ENCODE measurements at regions not wholly inside any gene's neighbourhood (a gene's known extent, or its start where the extent isn't known, plus 50 kb on each side); places are given as distances from the start of the nearest gene placed in this dataset.

DNA sequence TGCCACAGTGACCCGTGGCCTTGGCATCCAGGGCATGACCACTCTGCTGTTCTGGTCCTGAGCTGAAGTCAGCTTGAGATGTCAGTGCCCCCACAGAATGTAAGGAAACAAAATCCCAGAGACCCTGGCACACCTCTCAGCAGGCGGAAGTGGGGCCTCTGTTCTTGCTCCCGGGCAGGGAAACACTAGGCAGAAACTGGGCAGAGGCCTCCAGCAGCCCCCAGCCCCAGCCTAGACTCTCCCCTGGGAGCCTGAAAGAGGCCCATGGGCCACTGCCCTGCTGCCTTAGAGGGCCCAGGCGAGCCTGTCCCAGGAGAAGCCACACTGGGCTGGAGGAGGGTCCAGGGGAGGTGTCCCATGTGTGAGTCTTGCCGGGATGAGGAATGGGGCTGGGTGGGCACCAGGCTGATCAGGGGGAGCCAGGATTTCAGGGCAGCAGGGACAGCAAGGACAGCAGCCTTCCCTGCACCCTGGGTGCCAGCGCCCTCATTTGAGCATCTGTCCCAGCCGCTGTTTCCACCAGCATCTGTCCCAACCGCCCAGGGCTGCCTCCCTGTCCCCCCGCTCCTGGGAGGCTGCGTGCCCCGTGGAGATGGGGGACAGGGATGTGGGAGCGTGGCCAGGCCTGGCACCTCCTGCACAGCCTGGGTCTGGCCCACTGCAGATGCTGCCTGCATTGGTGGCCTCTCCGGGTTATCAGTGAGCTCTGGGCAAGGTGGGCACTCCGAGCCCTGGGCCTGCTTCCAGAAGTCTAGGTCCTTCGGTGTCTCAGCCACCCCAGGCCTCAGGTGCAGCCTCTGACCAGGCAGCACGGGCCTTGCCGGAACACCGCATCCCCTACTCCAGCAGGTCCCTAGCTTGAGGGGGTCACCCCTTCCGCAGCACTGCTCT is 1072.4 kb downstream of the BRD1 start:
- DNase-seq: no peak

DNA sequence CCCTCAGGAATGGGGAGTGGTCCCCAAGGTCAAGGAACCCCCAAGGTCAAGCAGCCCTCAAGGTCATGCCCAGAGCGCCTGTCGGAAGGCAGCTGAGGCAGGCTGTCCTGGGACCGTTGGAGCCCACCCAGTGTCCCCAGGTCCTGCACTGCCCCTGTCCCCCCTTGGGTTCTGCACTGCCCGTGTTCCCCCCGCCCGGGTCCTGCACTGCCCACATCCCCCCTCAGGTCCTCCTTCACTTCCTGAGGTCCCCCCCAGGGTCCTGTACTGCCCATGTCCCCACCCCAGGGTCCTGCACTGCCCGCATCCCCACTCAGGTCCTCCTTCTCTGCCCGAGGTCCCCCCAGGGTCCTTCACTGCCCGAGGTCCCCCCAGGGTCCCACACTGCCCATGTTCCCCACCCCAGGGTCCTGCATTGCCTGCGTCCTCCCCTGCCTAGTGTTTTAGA is 1073.0 kb downstream of the BRD1 start:
- DNase-seq: no peak

DNA sequence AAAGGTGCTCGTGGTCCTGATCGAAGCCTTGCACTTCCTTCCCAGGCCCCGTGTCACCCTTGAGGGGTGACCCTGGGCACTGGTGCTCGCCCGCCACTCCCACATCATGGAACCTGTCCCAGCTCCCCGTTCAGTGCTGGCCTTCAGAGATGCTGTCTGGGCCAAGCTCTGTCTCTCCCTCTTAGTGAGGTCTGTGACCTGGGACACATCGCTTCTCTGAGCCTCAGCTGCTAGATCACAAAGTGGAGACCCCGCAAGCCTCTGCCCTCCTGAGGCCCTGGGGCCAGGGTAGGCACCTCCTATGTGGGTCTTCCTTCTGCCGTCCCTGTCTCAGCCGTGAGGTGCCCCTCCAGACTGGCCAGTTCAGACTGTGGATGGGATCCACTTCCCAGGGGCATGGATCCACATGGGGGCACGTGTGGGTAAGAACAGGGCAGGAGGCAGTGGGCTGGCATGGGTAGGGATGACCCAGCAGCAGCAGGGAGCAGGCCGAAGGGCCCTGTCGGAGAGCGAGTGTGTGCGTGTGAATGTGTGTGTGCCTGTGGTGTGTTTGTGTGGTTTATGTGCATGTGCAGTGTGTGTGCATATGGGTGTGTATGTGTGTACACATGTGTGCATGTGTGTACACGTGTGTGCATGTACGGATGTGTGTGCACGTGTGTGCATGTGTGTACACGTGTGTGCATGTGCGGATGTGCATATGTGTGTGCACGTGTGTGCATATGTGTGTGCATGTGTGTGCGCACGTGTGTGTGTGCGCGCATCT is 1073.7 kb downstream of the BRD1 start:
- DNase-seq: no peak

DNA sequence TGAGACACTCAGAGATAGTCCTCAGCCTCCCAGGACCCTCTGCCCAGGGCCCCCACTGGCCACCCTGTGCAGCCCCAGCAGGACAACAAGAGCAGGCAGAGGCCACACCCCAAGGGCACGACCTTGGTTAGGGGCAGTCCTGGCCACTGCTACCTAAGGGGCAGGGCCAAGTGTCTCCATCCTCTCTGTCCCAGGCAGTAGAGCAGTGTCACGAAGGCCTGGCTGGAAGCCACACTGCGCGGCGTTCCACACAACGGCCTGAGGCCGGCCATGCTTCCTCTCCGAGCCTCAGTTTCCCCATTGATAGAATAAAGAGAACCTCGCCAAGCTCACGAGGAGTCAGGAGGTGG is 1074.3 kb downstream of the BRD1 start:
- DNase-seq: no peak

DNA sequence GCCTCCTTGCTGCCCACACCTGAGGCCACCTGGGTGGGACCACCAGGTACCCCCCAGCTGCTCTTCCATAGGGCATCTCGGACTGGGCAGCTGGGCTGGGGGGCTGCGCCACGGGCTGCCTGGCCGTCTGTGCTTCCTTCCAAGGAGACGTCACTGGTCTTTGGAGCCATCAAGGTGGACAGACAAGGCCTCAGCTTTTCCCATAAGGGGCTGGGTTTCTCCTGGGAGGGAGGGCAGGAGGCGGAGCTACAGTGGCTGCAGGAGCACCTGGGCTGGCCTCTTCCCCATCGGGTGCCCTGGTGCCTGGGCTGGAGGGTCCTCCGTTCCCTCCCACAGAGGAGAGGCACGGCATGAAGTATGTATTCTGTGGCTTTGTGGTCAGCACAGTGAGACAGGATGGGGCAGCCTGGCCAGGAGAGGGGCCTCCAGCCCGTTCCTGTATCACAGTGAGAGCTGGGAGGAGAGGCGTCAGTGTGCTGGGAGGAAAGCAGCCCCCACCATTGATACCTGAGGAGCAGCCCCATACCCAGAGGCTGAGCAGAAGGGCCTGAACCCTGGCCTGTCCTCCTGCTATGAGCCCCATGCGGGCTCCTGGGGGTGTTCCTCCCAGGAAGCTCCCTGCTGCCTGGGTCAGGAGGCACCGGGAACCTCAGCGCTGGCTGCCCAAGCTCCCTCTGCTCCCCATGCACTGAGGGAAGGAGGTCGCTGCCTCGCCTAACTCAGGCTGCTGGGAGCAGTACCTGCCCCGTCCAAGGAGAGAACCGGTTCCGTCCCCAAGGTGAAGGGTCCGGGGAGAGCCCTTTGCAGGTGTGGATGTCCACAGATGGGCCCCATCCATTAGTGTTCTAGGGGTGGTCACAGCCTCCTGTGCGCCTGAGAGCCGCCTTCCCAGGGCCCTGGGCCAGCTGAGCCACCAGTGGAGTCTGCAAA is 1075.0 kb downstream of the BRD1 start:
- no peak for DNase-seq

DNA sequence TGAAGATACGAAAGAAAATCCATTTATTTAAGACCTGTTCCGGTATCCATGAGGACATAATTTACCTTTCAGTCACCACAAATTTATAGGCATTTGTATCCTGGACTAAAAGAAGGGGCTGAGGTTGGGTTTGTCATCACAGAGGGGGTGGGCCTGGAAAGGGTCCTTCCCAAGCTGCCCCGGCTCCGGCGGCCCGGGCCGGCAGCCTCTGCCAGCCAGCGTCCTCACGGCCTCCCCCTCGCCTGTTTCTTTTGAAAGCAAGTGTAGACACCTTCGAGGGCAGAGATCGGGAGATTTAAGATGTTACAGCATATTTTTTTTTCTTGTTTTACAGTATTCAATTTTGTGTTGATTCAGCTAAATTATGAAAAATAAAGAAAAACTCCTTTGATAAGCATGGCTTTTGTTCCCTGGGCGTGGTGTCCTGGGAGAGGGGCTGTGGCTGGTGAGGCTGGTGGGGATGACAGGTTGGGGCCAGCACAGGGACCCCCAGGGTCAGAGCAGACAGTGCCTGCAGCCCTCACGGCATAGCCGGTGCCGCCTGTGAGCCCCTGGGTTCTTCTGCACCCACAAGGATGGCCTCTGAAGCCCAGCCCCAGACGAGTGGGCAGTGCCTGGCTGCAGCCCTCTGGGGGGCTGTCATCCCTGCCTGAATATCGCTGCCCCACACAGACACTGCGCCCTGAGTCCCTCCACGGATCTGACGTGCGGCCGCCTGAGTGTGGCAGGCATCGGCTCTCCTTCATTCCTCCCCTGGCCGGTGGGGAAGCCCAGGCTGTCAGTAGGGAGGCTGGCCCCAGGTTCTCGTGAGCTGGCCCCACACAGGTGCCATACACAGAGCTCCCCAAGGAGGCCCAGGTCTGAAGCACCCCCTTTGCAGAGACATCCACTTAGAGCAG is 1075.9 kb downstream of the BRD1 start:
- DNase-seq: no peak

DNA sequence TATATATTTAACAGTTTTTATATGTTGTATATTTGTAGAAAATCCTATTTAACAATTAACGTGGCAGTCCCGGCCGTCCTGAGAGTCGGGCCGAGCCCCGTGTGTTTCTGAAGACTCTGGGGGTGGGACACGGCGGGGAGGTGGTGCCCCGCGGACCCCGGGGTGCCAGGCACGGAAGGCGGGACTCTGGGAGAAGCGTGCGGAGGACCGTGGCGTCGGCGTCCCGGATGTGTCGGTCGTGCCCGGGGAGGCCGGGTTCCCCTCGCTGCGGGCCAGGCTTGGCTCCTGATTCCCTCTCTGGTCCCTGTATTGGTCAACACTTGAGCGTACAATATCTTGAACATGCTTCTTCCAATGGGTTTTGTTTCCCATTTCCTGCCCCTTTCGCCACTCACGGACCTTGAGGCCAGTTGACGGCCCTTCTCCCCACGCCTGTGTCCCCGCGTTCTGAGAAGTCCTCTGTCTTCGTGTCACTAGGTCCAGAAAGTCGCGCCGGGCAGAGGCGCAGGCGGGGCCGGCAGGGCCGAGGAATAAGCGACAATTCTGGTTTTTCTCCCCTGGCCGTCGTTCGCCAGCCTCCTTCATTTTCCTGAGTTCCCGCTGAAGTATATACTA is 1076.7 kb downstream of the BRD1 start:
- no peak for DNase-seq

DNA sequence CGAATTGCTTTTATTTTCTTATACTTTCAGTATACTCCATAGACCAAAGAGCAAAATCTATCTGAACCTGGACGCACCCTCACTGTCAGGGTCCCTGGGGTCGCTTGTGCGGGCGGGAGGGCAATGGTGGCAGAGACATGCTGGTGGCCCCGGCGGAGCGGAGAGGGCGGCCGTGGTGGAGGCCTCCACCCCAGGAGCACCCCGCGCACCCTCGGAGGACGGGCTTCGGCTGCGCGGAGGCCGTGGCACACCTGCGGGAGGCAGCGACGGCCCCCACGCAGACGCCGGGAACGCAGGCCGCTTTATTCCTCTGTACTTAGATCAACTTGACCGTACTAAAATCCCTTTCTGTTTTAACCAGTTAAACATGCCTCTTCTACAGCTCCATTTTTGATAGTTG is 1077.4 kb downstream of the BRD1 start:
- DNase-seq: no peak

DNA sequence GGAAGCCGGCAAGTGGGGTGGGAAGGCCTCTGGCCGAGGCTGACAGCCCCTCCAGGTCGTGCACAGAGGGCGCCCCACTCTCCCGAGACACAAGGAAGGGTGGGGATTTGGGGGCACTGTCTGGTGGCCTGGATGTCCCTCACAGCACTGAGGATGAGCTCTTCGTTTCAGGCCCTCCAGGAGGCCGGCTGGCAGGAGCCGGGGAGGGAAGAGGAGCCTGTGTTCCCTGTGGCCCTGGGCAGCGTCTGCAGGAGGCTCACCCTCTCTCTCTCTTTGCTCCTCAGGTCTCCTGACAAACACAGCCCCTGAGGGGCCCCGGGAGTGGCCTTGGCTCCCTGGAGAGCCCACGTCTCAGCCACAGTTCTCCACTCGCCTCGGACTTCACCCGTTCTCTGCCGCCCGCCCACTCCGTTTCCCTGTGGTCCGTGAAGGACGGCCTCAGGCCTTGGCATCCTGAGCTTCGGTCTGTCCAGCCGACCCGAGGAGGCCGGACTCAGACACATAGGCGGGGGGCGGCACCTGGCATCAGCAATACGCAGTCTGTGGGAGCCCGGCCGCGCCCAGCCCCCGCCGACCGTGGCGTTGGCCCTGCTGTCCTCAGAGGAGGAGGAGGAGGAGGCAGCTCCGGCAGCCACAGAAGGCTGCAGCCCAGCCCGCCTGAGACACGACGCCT is 1078.0 kb downstream of the BRD1 start:
- no peak for DNase-seq

DNA sequence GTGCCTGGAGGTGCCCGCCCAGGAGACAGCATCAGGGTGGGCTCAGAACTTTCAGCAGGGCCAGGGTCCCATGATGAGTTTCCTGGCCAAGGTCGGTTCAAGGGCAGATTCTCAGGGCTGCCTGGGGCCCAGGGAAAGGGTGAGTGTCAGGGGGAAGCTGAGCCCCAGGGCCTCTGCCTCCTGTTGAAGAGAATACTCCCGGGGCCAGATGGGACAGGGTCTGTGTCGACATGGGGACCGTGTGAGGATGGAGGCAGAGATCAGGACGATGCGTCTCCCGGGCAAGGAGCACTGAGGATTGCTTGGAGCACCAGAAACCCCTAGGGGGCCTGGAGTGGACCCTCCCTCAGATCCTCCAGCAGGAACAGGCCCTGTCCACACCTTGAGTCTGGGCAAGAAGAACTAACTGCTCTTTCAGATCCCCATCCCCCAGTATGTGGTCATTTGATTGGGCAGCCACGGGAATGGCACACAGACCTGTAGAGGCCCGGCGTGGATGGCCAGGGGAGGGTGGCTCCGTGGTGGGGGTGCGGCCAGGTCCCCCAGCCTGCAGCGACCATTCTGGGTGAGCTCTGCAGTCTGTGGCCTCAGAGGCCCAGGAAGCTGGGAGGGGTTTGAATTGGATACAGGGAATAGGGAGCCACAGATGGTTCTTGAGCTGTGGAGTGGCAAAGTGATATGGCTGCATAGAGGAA is 1078.7 kb downstream of the BRD1 start:
- no peak for DNase-seq

DNA sequence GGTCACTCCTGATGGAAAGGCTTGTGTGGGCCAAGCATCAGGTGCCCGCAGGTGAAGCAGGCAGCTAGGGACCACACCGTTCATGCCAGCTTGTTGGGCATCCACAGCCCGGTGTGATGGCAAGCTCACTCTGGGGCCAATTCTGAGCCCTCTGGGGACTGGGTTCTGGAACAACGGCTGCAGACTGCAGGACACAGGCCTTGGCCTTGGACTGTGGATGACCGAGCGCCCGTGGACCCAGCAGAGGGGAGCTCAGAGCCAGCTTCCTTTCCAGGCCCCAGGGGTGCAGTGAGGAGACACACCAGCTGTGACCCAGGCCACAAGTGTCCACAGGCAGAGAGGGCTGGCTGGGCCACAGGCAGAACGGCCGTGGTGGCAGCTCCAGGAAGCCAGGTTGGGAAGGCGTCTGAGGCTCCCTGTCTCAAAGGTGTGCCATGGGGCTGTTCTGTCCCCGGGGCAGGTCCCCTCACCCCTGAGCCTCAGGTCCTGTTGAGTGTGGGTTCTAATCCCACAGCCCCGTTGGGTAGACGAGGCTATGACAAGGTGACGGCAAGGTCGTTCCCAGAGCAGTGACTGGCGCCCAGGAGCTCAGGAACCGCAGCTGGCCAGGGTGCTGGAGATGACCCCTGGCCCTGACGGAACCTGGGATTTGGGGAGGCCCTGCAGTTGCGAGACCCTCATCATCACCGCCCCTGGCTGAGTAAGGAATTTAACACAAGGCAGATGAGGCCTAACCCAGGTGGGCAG is 1079.4 kb downstream of the BRD1 start:
- DNase-seq: no peak

DNA sequence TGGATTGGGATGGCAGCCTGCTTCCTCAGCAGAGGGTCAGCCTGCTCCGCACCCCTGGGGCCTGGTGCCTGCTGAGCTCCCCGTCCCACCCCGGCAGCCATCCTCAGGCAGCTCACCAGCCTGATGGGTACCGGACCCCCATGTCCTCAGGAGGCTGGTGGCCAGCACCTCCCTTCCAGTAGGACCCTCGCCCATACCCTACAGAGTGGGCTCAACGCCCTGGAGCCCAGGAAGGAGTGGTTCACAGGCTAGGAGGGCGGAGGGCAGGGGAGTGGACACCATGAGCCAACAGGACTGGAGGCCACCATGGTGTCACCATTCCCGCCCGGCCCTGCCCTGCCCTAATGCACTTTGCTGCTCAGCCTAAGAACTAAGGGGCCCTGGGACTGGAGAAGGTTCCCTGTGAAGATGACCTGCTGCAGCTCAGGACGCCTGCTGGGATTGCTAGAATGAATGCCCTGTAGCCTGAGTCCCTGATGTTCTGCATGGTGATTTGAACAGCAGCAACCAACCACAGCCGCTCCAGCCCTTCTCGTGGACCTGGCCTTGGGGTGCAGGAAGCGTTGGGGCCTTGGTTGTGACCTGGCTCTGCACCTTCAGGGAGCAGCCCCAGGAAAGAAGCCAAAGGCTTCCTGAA is 1080.8 kb downstream of the BRD1 start:
- DNase-seq: no peak

DNA sequence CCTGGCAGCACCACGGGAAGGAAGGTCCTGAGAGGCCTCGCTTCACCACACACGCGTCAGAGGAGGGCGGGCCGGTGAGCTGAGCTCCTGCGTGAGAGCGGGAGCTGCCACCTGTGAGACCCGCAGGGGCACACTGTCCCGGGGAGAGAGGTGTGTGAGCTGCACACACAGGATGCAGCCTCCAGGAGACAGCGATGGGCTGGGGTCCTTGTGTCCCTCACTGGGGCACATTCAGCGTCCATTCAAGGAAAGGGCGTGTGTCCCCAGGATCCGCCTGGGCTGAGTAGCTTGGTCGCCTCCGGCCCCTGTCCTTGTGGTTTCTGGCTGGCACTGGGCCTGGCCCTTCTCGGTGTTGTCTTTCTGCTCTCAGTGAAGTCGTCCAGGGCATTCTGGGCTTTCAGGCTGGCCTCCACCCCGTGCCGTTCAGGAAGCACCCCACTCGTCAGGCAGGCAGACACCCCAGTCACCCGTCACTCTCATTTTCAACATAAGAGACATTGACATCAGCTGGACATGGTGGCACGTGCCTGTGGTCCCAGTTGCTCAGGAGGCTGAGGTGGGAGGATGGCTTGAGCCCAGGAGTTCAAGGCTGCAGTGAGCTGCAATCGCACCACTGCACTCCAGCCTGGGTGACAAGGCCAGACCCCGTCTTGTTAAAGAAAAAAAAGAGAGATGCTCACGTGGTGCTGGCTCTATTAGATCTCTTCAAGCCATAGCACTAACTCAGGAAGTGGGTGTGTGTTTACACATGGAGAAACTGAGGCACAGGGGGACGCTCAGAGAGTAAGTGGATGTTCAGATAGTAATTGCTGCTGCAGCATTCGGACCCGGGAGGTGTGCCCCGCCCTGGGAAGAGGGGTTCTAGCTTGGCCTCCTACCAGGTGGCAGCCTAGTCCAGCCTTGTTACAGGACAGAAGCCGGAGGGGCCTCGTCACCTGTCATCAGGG is 1081.6 kb downstream of the BRD1 start:
- no peak for DNase-seq

DNA sequence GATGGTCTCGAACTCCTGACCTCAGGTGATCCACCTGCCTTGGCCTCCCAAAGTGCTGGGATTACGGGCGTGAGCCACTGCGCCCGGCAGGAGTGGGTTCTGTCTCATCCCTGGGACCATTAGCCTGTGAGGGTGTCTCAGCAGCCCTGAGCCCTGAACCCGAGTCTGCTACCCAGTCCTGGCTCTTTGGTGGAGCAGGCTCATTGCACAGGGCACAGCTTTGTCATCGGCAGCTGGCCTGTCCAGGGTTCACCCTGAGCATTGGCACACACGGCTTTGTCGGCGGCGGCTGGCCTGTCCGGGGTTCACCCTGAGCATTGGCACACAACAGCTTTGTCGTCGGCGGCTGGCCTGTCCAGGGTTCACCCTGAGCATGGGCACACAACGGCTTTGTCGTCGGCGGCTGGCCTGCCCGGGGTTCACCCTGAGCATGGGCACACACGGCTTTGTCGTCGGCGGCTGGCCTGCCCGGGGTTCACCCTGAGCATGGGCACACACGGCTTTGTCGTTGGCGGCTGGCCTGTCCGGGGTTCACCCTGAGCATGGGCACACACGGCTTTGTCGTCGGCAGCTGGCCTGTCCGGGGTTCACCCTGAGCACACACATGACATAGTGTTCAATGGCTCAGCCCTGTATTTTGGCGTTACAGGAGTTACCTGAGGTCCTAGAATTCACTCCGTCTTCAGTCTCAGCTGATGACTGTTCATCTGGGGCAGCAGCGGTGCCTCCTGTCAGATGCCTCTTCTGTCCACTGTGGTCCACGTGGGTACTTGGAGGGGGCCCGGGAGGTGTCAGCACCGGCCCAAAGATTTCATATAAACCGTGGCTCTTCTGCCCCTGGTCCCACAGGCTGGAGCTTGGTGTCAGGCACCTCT is 1082.5 kb downstream of the BRD1 start:
- no peak for DNase-seq

DNA sequence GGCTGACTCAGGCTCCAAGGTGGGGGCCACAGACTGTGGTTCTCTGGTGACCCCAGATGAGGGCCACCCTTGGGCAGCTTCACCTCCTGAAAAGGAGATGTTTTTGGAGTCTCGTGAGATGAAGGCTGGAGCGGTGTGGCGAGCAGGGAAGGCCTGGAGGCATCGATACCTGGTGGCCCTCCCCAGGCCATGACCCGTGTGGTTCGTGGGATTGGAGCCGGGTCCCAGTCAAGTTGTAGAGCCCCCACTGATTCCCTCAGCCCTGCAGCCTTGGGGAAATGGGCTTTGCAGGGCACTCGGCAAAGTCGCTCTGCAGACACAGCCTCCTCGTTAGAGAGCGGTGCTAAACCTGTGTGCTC is 1083.4 kb downstream of the BRD1 start:
- no peak for DNase-seq

DNA sequence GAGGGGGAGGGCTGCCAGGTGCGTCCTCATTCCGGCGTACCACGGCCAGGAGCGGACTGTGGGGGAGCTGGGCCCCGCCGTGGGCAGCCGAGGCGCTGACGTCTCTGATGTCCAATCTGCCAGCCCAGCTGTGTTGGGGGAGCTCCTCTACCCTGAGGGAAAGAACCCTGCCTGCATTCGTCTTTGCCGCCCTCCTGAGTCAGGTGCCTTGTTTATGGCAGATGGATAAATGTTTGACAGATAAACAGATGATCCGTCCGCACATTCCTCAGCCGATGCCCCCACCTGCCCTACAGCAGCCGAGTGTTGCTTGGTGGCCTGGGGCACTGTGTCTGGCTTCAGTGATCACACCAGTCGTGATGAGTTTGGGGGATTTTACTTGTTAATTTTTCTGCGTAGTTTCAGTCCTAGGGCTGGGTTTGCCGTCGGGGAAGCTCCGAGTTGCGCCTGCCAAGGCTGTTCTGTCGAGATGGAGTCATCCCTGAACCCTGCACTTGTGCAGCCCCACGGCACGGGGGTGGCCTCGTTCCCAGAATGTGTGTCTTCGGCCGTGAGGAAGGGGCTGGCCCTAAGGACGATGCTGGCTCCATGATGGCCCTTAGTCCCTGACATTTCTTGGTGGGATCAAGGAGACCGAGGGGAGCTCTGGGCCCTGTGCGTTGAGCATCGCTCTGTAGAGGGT is 1083.9 kb downstream of the BRD1 start:
- no peak for DNase-seq
